ENCODE measurements at regions not wholly inside any gene's neighbourhood (a gene's known extent, or its start where the extent isn't known, plus 50 kb on each side); places are given as distances from the start of the nearest gene placed in this dataset.
"Not testable (repeated sequence)": the region's sequence is repeated elsewhere in the genome, so short reads cannot be mapped to it uniquely, and the experiment has no call there.

DNA sequence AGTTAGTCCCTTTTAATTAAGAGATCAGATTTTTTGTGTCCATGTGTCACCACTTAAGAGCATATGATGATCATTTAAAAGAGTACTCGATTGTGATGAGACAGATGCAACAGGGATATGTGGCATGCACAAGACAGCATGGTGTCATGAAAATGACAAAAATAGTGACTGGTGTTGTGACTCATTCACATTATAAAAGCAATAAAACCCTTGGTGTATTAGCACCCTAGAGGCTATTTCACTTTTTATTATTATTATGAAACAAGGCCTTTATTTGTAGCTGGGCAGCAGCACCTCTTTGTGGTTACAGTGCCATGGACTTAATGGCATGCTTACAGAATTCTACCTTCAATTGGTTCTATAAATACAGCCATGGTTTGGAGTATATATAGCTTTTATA is 1296.0 kb upstream of the ZEB2 start:
- no peak for DNase-seq

GRCh38 chr2:145813481-145813880 is 1293.6 kb upstream of the ZEB2 start:
- no peak for DNase-seq

DNA sequence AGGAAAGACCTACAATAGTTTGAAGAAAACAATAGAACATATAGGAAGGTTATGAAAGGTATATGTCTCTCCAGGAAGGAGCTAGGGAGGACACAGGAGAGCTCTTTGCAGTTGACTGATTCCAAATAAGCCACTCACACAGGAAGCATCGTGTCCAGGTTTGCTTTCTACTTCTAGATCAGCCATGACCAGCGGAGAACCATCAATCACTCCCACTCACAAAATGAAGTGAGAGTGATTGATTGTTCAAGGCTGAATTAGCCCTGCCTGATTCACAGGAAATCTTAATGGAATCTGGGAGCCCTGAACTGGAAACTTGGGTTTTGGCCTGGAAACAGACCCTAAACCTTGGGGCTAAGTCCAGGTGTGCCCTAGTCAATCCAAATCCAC is 1292.2 kb upstream of the ZEB2 start:
- no peak for DNase-seq

GRCh38 chr2:145811276-145812164 is 1291.6 kb upstream of the ZEB2 start:
- DNase-seq: no peak

DNA sequence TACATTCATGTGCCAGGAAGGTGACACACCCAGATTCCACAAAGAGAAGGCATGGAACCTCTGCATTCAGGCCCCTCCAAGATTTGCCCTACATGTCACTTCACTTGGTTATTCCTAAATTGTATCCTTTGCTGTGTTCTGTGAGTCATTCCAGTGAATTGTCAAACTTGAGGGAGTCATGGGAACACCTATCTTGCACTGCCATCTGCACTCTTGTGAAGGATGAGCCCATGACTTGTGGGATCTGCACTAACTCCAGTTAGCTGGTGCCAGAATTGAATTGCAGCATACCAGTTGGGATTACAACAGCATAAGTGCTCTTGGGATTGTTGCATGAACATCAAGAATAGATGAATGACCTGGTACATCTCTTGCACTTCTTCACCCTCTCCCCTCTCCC is 1288.0 kb upstream of the ZEB2 start:
- no peak for DNase-seq

- DNase-seq: no peak
These were observed 1287.6 kb upstream of the ZEB2 start for GRCh38 chr2:145807554-145807953.

GRCh38 chr2:145806546-145806945 is 1286.6 kb upstream of the ZEB2 start:
- no peak for DNase-seq

- no peak for DNase-seq
These were observed 1282.2 kb upstream of the ZEB2 start for GRCh38 chr2:145802133-145802532.

DNA sequence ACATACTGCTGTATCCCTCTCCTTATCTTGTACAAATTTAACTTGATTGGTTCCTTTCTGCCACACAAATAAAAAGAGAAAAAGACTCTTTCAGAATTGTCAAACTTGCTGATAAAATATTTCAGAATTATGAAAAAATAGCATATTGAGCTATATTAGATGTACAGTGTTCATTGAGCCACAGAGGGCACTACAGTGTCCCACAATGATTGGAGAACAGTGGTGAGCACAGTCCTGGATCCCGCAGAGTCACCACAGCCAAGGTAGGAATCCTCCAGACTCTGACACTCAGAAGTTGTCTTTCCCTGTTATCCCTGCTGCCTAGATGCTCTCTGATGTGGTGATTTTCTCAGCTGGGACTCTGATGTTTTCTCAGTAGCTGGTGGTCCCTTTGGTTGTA is 1281.3 kb upstream of the ZEB2 start:
- DNase-seq: no peak

DNA sequence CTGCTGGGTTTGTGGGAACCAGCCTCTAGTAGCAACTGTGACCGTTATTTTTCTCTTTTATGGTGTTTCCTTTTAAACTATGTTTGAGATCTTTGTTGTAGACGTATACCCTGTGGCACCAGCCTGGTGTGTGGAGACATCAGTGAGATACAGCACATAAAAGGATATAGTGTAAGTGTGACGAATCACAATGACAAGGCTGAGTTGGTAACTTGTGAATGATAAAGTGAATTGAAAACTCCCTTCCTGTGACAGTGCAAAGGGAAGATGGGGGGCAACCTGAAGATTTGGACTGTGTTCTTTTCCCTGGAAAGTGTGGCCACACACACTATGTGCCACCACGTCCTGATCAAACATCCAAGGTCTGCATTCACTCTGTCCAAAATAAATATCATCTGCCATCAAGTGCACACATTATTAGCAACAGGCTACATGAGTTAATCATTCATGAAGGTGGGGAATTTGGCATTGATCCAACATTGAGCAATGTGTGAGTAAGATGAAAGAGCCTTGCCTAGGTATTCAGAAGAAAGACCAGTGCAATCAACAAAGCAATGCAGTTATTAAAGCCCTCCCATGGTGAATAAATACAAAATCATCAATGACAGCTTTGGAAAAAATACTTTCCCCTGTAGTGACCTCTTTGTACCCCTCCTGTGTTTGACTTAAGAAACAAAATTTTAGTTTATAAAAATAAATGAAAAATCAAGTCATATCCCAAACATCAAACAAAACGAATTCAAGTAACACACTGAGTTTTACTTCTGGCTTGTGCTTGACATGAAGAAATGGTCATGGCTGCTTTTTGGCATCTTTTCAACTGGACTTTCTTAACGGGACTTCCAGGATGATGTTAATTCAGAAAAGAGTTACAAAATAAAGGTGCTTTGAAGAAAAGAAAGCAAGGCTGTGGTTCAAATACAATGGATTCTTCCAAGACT is 1280.5 kb upstream of the ZEB2 start:
- DNase-seq: no peak

DNA sequence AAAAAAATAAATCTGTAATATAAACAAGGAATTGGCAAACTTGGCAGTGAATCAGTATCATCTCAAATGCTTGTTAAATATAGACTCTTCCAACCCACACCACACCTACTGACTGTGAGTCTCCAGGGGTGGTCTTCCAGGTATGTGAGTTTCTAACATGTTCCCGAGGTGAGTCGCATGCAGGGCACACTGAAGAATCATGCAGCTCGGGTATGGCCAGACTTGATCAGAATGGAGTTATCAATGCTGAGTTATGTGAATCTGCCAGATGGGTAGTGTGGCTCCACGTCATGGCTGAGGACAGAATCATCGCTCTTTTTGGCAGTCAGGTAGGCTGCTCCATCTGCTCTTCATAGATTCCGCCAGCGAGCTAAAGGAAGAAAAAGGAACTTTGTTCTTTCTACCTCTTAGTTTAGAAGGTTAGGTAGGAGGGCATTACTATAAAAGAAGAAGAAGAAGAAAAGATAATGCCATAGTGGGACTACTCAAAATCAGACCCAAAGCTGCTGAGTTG is 1279.7 kb upstream of the ZEB2 start:
- no peak for DNase-seq

DNA sequence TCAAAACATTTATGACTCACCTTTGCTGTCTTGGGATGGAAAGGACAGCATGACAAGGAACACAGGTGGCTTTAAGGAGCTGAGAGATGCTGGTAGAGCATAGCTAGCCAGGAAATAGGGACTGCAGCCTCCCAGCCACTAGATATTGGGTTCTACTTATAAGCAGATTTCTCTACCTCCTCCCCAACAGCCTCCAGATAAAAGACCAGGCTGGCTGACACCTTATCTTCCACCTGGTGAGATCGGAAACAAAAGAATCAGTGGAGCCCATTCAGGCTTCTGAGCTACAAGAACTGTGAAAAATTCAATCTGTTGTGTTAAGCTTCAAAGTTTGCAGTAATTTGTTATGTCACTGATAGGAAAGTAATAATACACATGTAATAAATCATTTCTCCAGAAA is 1278.5 kb upstream of the ZEB2 start:
- no peak for DNase-seq

- DNase-seq: no peak
These were observed 1277.8 kb upstream of the ZEB2 start for GRCh38 chr2:145797692-145798091.

DNA sequence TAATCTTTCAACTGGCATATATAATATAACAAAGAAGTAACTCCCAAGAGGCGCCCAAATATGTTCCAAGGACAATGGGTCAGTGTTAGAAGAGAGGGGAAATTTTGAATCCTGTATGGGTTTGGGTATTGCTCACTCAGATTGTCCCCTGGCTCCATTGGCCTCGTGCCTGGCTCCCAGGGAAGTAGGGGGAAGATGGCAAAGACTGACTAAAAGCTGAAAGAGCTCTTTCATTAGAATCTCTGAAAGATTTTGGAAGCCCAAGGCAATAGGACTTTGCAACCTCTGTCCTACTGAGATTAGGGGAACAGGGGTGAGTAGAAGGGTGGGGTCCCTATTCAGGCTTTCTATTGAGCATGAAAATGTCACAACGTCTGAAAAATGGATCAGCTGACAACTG is 1272.8 kb upstream of the ZEB2 start:
- DNase-seq: no peak

GRCh38 chr2:145789636-145790035 is 1269.7 kb upstream of the ZEB2 start:
- no peak for DNase-seq

- not testable (repeated sequence) for DNase-seq
These were observed 1267.9 kb upstream of the ZEB2 start for GRCh38 chr2:145787597-145788361.

GRCh38 chr2:145782607-145783006 is 1262.7 kb upstream of the ZEB2 start:
- DNase-seq: not testable (repeated sequence)

DNA sequence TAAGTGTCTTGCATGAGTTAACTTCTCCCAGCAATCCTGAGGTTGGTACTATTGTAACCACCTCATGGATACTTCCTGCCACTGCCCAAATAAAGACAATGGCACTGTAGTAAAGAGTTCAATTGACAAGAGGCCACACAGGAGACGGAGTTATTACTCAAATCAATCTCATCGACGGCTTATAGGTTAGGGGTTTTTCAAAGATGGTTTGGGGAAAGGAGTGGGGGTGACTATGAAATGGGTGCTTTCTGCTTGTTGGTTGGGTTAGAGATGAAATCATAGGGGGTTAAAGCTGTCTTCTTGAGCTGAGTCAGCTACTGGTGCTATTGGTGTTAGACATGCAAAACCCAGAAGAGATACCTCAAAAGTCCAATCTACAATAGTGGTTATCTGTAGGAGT is 1258.0 kb upstream of the ZEB2 start:
- DNase-seq: no peak

GRCh38 chr2:145777297-145777696 is 1257.4 kb upstream of the ZEB2 start:
- DNase-seq: no peak

GRCh38 chr2:145775591-145775990 is 1255.7 kb upstream of the ZEB2 start:
- DNase-seq: no peak

- no peak for DNase-seq
These were observed 1251.6 kb upstream of the ZEB2 start for GRCh38 chr2:145771525-145771924.

DNA sequence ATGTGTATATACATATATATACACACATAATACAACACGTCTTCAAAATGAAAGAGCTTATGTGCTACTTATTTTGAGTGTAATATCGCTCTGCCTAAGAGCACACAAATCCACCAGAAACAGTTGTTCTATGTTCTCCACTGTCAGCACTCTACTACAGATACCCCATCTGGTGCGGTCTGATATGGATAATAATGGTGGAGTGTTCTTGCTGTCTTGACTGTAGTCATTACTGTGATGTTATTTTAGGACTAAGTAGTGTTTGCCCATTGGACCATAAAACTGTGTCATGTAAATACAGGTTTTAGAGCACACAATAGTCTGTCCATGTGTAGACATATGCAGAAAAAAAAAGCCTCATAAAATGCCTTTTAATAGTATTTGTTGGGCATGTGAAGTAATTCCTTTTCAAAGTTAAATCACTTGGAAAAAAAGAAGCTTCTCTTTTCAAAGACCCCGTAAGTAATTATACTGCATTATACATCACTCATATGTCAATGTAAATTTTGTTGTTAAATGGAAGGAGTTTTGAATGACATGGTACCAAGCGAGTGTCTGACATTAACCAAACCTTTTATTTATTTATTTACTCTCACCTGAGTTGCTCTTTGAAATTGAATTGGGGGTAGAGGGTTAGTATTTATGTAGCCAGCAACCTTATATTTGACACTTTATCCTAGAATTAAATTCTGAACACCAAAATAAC is 1249.2 kb upstream of the ZEB2 start:
- no peak for DNase-seq

Data from skin of body (tissue), 1 donor.